Glutamatergic neuron (in vitro differentiated cells): ENCODE measurements at regions not wholly inside any gene's neighbourhood (a gene's known extent, or its start where the extent isn't known, plus 50 kb on each side); places are given as distances from the start of the nearest gene placed in this dataset.

Source experiments
- DNase-seq: peaks from one replicate; pipeline ENCODE4 v3.0.0; 2022
- H3K27ac Mint-ChIP-seq: one replicate; pipeline ENCODE4 v1.8.0; 2020; ENCODE audit warnings: mild to moderate bottlenecking, mixed read lengths, inconsistent platforms; ENCODE audit not compliant: unreplicated experiment
- H3K27me3 Mint-ChIP-seq: one replicate; pipeline ENCODE4 v1.8.0; 2020; ENCODE audit warnings: mild to moderate bottlenecking, moderate library complexity, mixed read lengths, inconsistent platforms; ENCODE audit not compliant: unreplicated experiment
- H3K36me3 Mint-ChIP-seq: one replicate; pipeline ENCODE4 v1.8.0; 2020; ENCODE audit warnings: mild to moderate bottlenecking, mixed read lengths, inconsistent platforms; ENCODE audit not compliant: unreplicated experiment
- H3K4me1 Mint-ChIP-seq: one replicate; pipeline ENCODE4 v1.8.0; 2020; ENCODE audit warnings: mild to moderate bottlenecking, low read depth, mixed read lengths, inconsistent platforms; ENCODE audit not compliant: unreplicated experiment
- H3K4me3 Mint-ChIP-seq: one replicate; pipeline ENCODE4 v1.8.0; 2020; ENCODE audit warnings: mild to moderate bottlenecking, mixed read lengths, inconsistent platforms; ENCODE audit not compliant: unreplicated experiment
- H3K9me3 Mint-ChIP-seq: one replicate; pipeline ENCODE4 v1.8.0; 2020; ENCODE audit warnings: mild to moderate bottlenecking, moderate library complexity, mixed read lengths, inconsistent platforms; ENCODE audit not compliant: unreplicated experiment
- CTCF ChIP-seq: fragments of 200-600 bp; sonication (generic); IDR thresholded peaks from one replicate; pipeline ENCODE4 v1.5.0; 2021; ENCODE audit not compliant: partially characterized antibody, unreplicated experiment

GRCh38 chr5:124303366-124303765, 443.1 kb downstream of the ZNF608 start:
- Mint-ChIP-seq H3K27me3 (no peaks in the 10 kb centered on the region), H3K9me3 (no peaks in the 10 kb centered on the region)

GRCh38 chr5:124302533-124302932, 443.9 kb downstream of the ZNF608 start:
- Mint-ChIP-seq H3K4me3 (no peak overlapping the region), H3K4me1 (no peaks in the 10 kb centered on the region), H3K36me3 (no peaks in the 10 kb centered on the region), H3K9me3 (no peaks in the 10 kb centered on the region), H3K27me3 (no peaks in the 10 kb centered on the region), H3K27ac (no peak overlapping the region)
- no peak for DNase-seq
- no peak for TF ChIP-seq CTCF

More at GRCh38 chr5:124303366-124303765, 443.1 kb downstream of the ZNF608 start:
- no peaks in the 10 kb centered on the region for H3K36me3 Mint-ChIP-seq
- H3K27ac Mint-ChIP-seq, result no peak overlapping the region
- DNase-seq, result no peak
- H3K4me1 Mint-ChIP-seq, result no peaks in the 10 kb centered on the region
- no peak overlapping the region for H3K4me3 Mint-ChIP-seq
- TF ChIP-seq CTCF, result no peak

- TF ChIP-seq CTCF, result no peak
- Mint-ChIP-seq H3K27me3 (no peaks in the 10 kb centered on the region), H3K36me3 (no peaks in the 10 kb centered on the region), H3K4me1 (no peaks in the 10 kb centered on the region), H3K9me3 (no peaks in the 10 kb centered on the region), H3K27ac (no peak overlapping the region), H3K4me3 (no peak overlapping the region)
- no peak for DNase-seq
Measured at GRCh38 chr5:124301850-124302249, 444.6 kb downstream of the ZNF608 start.

- DNase-seq, result no peak
- TF ChIP-seq CTCF, result no peak
- Mint-ChIP-seq H3K4me3 (no peak overlapping the region), H3K36me3 (no peaks in the 10 kb centered on the region), H3K27ac (no peak overlapping the region), H3K4me1 (no peaks in the 10 kb centered on the region), H3K27me3 (no peaks in the 10 kb centered on the region), H3K9me3 (peaks cover 2% of the 10 kb centered on the region)
Measured at GRCh38 chr5:124300815-124301621, 445.4 kb downstream of the ZNF608 start.

- Mint-ChIP-seq H3K9me3 (peaks cover 2% of the 10 kb centered on the region), H3K36me3 (no peaks in the 10 kb centered on the region), H3K4me1 (no peaks in the 10 kb centered on the region), H3K4me3 (no peak overlapping the region), H3K27me3 (no peaks in the 10 kb centered on the region), H3K27ac (no peak overlapping the region)
- no peak for TF ChIP-seq CTCF
- no peak for DNase-seq
Measured at GRCh38 chr5:124297826-124298225, 448.6 kb downstream of the ZNF608 start.
